K562 (cell line): ENCODE measurements at regions not wholly inside any gene's neighbourhood (a gene's known extent, or its start where the extent isn't known, plus 50 kb on each side); places are given as distances from the start of the nearest gene placed in this dataset.

ENCODE experiments used
- ATAC-seq: fragments of 200-7000 bp; cut with Tn5 transposase; 3 replicates; pipeline ENCODE4 v1.9.1; 2020; ENCODE audit warnings: moderate library complexity
- BruUV-seq: library from RNA; stranded (reverse); fragments of 400-500 nt; replicated peaks from 2 replicates; lab custom pipeline; 2021; lab: Mats Ljungman, UMichigan
- CTCF ChIA-PET: fragments of 300-600 bp; formaldehyde crosslinking; extraction: SDS; loops from one replicate; lab custom pipeline; 2021; ENCODE audit warnings: low intra/inter-chr PET ratio; lab: Yijun Ruan, JAX
- POLR2A ChIA-PET: fragments of 300-600, 350-650 bp; sonication (Branson Sonifier 250); formaldehyde crosslinking; extraction: SDS; loops from one replicate; lab custom pipeline; 2021; ENCODE audit warnings: antibody characterized with exemption, inconsistent platforms; lab: Yijun Ruan, JAX
- DNase-seq, 4 experiments: peaks; one replicate each; pipeline versions ENCODE4 v3.0.0 to v3.0.0-alpha.2; 2011 to 2018; ENCODE audit warnings: low spot score in 3 of 4, mixed read lengths in 3 of 4; ENCODE audit errors: extremely low read depth in 1 of 4
- FAIRE-seq: peaks from 2 replicates; lab custom pipeline; 2011; peaks lifted over from hg19 to GRCh38; lab: Jason Lieb, UNC
- H2AFZ ChIP-seq: 2 replicates; pipeline ENCODE4 v1.6.0; 2011; ENCODE audit warnings: low read depth, low read length, control low read depth, inconsistent platforms
- H3K27ac ChIP-seq: fragments of 200-600 bp; 3 replicates; pipeline ENCODE4 v1.8.0; 2011; ENCODE audit warnings: low read depth, mild to moderate bottlenecking, control low read depth, inconsistent platforms, low read length, moderate library complexity, mixed read lengths; ENCODE audit errors: extremely low read depth
- H3K27me3 ChIP-seq, 2 experiments: fragments of 300-600 bp in 1 of 2; 2 replicates in 1 of 2; 3 replicates in 1 of 2; pipeline versions ENCODE4 v1.6.0 to v1.8.0; 2011; ENCODE audit warnings: inconsistent platforms in 2 of 2, low read length in 2 of 2, mild to moderate bottlenecking in 1 of 2, mixed read lengths in 1 of 2, moderate library complexity in 1 of 2; ENCODE audit not compliant: control insufficient read depth in 2 of 2, insufficient read depth in 2 of 2
- H3K36me3 ChIP-seq: fragments of 300-600 bp; 3 replicates; pipeline ENCODE4 v1.8.0; 2011; ENCODE audit warnings: mild to moderate bottlenecking, low read length, inconsistent platforms; ENCODE audit not compliant: control insufficient read depth, insufficient read depth
- H3K4me1 ChIP-seq, 2 experiments: fragments of 200-600 bp in 1 of 2; replicated peaks in 1 of 2; 2 replicates in 1 of 2; 3 replicates in 1 of 2; pipeline versions ENCODE4 v1.5.1 to v1.8.0; 2011; ENCODE audit warnings: inconsistent platforms in 2 of 2, low read length in 2 of 2, mild to moderate bottlenecking in 1 of 2, mixed read lengths in 1 of 2, moderate library complexity in 1 of 2; ENCODE audit not compliant: control insufficient read depth in 2 of 2, insufficient read depth in 2 of 2
- H3K4me2 ChIP-seq: 2 replicates; pipeline ENCODE4 v1.6.1; 2011; ENCODE audit warnings: low read length, control low read depth, inconsistent platforms, mixed read lengths; ENCODE audit not compliant: insufficient read depth
- H3K4me3 ChIP-seq: fragments of 200-600 bp; sonication (generic), shearing (Covaris generic); 2 replicates; pipeline ENCODE4 v1.5.1; 2016; ENCODE audit warnings: control low read depth, inconsistent platforms
- H3K79me2 ChIP-seq: fragments of 200-600 bp; 3 replicates; pipeline ENCODE4 v1.8.0; 2011; ENCODE audit warnings: low read length, inconsistent platforms; ENCODE audit not compliant: control insufficient read depth, insufficient read depth
- H3K9ac ChIP-seq, 2 experiments: 2 replicates each; pipeline versions ENCODE4 v1.6.0 to v1.6.1; 2011; ENCODE audit warnings: low read depth in 2 of 2, low read length in 2 of 2, control low read depth in 1 of 2, inconsistent platforms in 1 of 2, mild to moderate bottlenecking in 1 of 2, mixed read lengths in 1 of 2; ENCODE audit not compliant: insufficient read depth in 1 of 2
- H3K9me1 ChIP-seq: one replicate; pipeline ENCODE4 v1.6.0; 2011; ENCODE audit warnings: inconsistent platforms, mild to moderate bottlenecking, low read length, moderate library complexity; ENCODE audit not compliant: control insufficient read depth, insufficient read depth
- H3K9me3 ChIP-seq: replicated peaks from 2 replicates; pipeline ENCODE4 v1.5.1; 2011; ENCODE audit warnings: low read depth, low read length, inconsistent platforms; ENCODE audit not compliant: control insufficient read depth, insufficient read depth
- H4K20me1 ChIP-seq: replicated peaks from 2 replicates; pipeline ENCODE4 v1.6.1; 2011; ENCODE audit warnings: low read length, inconsistent platforms, mixed read lengths; ENCODE audit not compliant: control insufficient read depth, insufficient read depth
- BCOR ChIP-seq: fragments of 450-650 bp; IDR thresholded peaks from 2 replicates; pipeline ENCODE4 v1.6.1; 2016
- CEBPZ ChIP-seq: fragments of 150-350 bp; IDR thresholded peaks from 2 replicates; pipeline ENCODE4 v1.6.1; 2014; ENCODE audit warnings: low read depth, mild to moderate bottlenecking, low read length, borderline replicate concordance
- CREBBP ChIP-seq: IDR thresholded peaks from one replicate; pipeline ENCODE4 v1.6.1; 2012; ENCODE audit warnings: low read depth, mild to moderate bottlenecking, control low read depth, inconsistent platforms, low read length
- DDX20 ChIP-seq: fragments of 450-650 bp; IDR thresholded peaks from 2 replicates; pipeline ENCODE4 v1.6.1; 2016; ENCODE audit warnings: missing genetic modification characterization, low read depth, mild to moderate bottlenecking, missing compliant biosample characterization, moderate library complexity
- GATAD2B ChIP-seq: fragments of 450-650 bp; IDR thresholded peaks from 2 replicates; pipeline ENCODE4 v1.6.1; 2017; ENCODE audit warnings: mild to moderate bottlenecking, borderline replicate concordance
- HDAC6 ChIP-seq: IDR thresholded peaks from 2 replicates; pipeline ENCODE4 v1.6.1; 2012; ENCODE audit warnings: low read depth, mild to moderate bottlenecking, control low read depth, inconsistent platforms, low read length, moderate library complexity
- HNRNPL ChIP-seq: fragments of 200-400 bp; formaldehyde crosslinking; IDR thresholded peaks from 2 replicates; pipeline ENCODE4 v1.6.1; 2017; ENCODE audit warnings: low read depth, mild to moderate bottlenecking, low read length
- KLF10 ChIP-seq: fragments of 250-450 bp; sonication (Bioruptor Pico); IDR thresholded peaks from 2 replicates; pipeline ENCODE4 v1.6.1; 2021; ENCODE audit warnings: matching md5 sums
- MAFG ChIP-seq: fragments of 450-650 bp; conservative IDR thresholded peaks from 2 replicates; pipeline ENCODE4 v1.6.1; 2016; ENCODE audit warnings: missing genetic modification characterization, missing compliant biosample characterization
- MAFK ChIP-seq: IDR thresholded peaks from 2 replicates; pipeline ENCODE4 v1.6.1; 2011; ENCODE audit warnings: low read length, improper control_type of control experiment
- MEF2A ChIP-seq: IDR thresholded peaks from 2 replicates; pipeline ENCODE4 v1.6.1; 2011; ENCODE audit warnings: low read depth, mild to moderate bottlenecking, low read length, moderate library complexity; ENCODE audit not compliant: control insufficient read depth
- PURB ChIP-seq: sonication (generic); formaldehyde crosslinking; IDR thresholded peaks from 2 replicates; pipeline ENCODE4 v1.9.0; 2021; ENCODE audit warnings: low read depth, mild to moderate bottlenecking, missing genetic modification reagents
- RAD51 ChIP-seq: fragments of 450-650 bp; IDR thresholded peaks from 2 replicates; pipeline ENCODE4 v1.7.1; 2016; ENCODE audit warnings: low read depth, mild to moderate bottlenecking, borderline replicate concordance
- RBM22 ChIP-seq: fragments of 200-400 bp; formaldehyde crosslinking; IDR thresholded peaks from 2 replicates; pipeline ENCODE4 v1.6.1; 2018; ENCODE audit warnings: low read length, low read depth; ENCODE audit not compliant: poor library complexity, severe bottlenecking
- SNIP1 ChIP-seq: fragments of 450-650 bp; IDR thresholded peaks from 2 replicates; pipeline ENCODE4 v1.7.1; 2017; ENCODE audit warnings: low read depth, mild to moderate bottlenecking
- SOX6 ChIP-seq: fragments of 450-650 bp; IDR thresholded peaks from 2 replicates; pipeline ENCODE4 v1.6.1; 2014; ENCODE audit warnings: mild to moderate bottlenecking
- WHSC1 ChIP-seq: IDR thresholded peaks from one replicate; pipeline ENCODE4 v1.6.1; 2012; ENCODE audit warnings: low read length, control low read depth, inconsistent platforms
- ZBTB12 ChIP-seq: fragments of 250-450 bp; sonication (Bioruptor Pico); IDR thresholded peaks from 2 replicates; pipeline ENCODE4 v1.4.0; 2020
- ZNF316 ChIP-seq: fragments of 450-650 bp; IDR thresholded peaks from 2 replicates; pipeline ENCODE4 v1.6.1; 2016
- ZNF639 ChIP-seq, 2 experiments: fragments of 200-800 bp in 1 of 2; sonication (Bioruptor generic) in 1 of 2; sonication (generic) in 1 of 2; formaldehyde crosslinking in 1 of 2; IDR thresholded peaks in 1 of 2; conservative IDR thresholded peaks in 1 of 2; 2 replicates each; pipeline versions ENCODE4 v1.5.0 to v1.6.1; 2016 to 2020; ENCODE audit warnings: missing compliant biosample characterization in 1 of 2, missing genetic modification characterization in 1 of 2, missing genetic modification reagents in 1 of 2
- in situ Hi-C: fragments of 300-500 bp; cut with MboI; formaldehyde crosslinking; loops from 4 replicates; pipeline ENCODE4 v1.15.0; 2018; ENCODE audit warnings: inconsistent platforms, mixed read lengths
- intact Hi-C: fragments of 100-400 bp; cut with micrococcal nuclease; formaldehyde crosslinking; loops from 2 replicates; pipeline ENCODE4 v1.14.2; 2022

GRCh38 chr6:156098839-156099238, 643.2 kb upstream of the NOX3 start (continued):
- TF ChIP-seq CEBPZ (no peak), RAD51 (no peak), GATAD2B (no peak), ZNF316 (peak; percentile 79), MEF2A (no peak), SOX6 (no peak), HNRNPL (no peak), MAFK (peak; percentile 91), MAFG (tag) (peak; percentile 79)

GRCh38 chr6:156087487-156087886, 631.8 kb upstream of the NOX3 start:
- Histone ChIP-seq H3K27ac (no peak overlapping the region), H3K4me2 (no peak overlapping the region), H2AFZ (no peak overlapping the region), H3K9ac (no peak overlapping the region), H3K36me3 (no peaks in the 10 kb centered on the region), H3K27me3 (no peaks in the 10 kb centered on the region), H3K4me3 (no peak overlapping the region), H3K79me2 (no peaks in the 10 kb centered on the region), H4K20me1 (no peaks in the 10 kb centered on the region), H3K4me1 (no peaks in the 10 kb centered on the region), H3K9me1 (no peaks in the 10 kb centered on the region), H3K9me3 (no peaks in the 10 kb centered on the region)
- ATAC-seq (no peak), FAIRE-seq (no peak), DNase-seq (no peak)
- CTCF ChIA-PET, result no interaction called here
- TF ChIP-seq SNIP1, result no peak
- no peak for TF ChIP-seq KLF10 (CRISPR knock-in tag)
- no peak for TF ChIP-seq CREBBP
- TF ChIP-seq ZNF639 (CRISPR knock-in tag; conservative IDR thresholded peaks at IDR 0.05 in 1 of 2, IDR thresholded peaks at IDR 0.05 in 1 of 2), result no peak
- no peak for TF ChIP-seq PURB (CRISPR knock-in tag)
- TF ChIP-seq BCOR, result no peak
- no peak for TF ChIP-seq WHSC1
- no peak for TF ChIP-seq DDX20 (tag)
- TF ChIP-seq ZBTB12 (CRISPR knock-in tag), result no peak
- TF ChIP-seq RBM22, result no peak
- TF ChIP-seq HDAC6, result no peak
- intact Hi-C loops (no loop called here), in situ Hi-C loops (no loop called here)
- POLR2A ChIA-PET, result no interaction called here
- BruUV-seq, result no TSS peak
